ENCODE measurements at regions not wholly inside any gene's neighbourhood (a gene's known extent, or its start where the extent isn't known, plus 50 kb on each side); places are given as distances from the start of the nearest gene placed in this dataset.

- no peak for TF ChIP-seq CTCF (conservative IDR thresholded peaks at IDR 0.05; ENCODE audit: low read depth, low read length)
- no peak for TF ChIP-seq EZH2 (IDR thresholded peaks at IDR 0.05; ENCODE audit: borderline replicate concordance, low read depth, low read length, poor library complexity, severe bottlenecking)
Observed at GRCh38 chr7:80587538-80587937, 50.9 kb upstream of the CD36 start.
